ENCODE measurements at regions not wholly inside any gene's neighbourhood (a gene's known extent, or its start where the extent isn't known, plus 50 kb on each side); places are given as distances from the start of the nearest gene placed in this dataset.

GRCh38 chr2:115904516-115904915 lies 1462.1 kb downstream of the DPP10 start:
- H3K4me1 Mint-ChIP-seq = no peaks in the 10 kb centered on the region
- peaks cover 13 to 37% (median 15%) of the 10 kb centered on the region in 3 donors for H3K9me3 Mint-ChIP-seq
- peaks cover 3% of the 10 kb centered on the region for H3K9me3 ChIP-seq
- H3K4me3 Mint-ChIP-seq = no peak overlapping the region
- no peak overlapping the region for H3K27ac Mint-ChIP-seq
- POLR2A ChIA-PET = no interaction called here
- no peaks in the 10 kb centered on the region for H3K36me3 ChIP-seq (ENCODE audit: control insufficient read depth in 2 of 2, extremely low read depth in 1 of 2, insufficient read depth in 1 of 2, low read length in 1 of 2)
- DNase-seq = no peak
- no peak for ATAC-seq (replicated peaks in 1 of 4)
- no CpG with 5 or more reads among the region's 1 CpG for WGBS (ENCODE audit: insufficient coverage)
- CTCF ChIA-PET = no interaction called here
- H3K4me3 ChIP-seq (ENCODE audit: control insufficient read depth in 1 of 2, extremely low read depth in 1 of 2, low read length in 1 of 2) = no peak overlapping the region
- no peak overlapping the region for H3K27ac ChIP-seq (ENCODE audit: low read length)
- no peaks in the 10 kb centered on the region for H3K27me3 Mint-ChIP-seq
- no peaks in the 10 kb centered on the region for H3K27me3 ChIP-seq (replicated peaks in 1 of 2; ENCODE audit: control insufficient read depth in 2 of 2, extremely low read depth in 1 of 2, insufficient read depth in 2 of 2, low read length in 1 of 2)
- no peaks in the 10 kb centered on the region for H3K36me3 Mint-ChIP-seq
- H3K4me1 ChIP-seq (ENCODE audit: control insufficient read depth in 1 of 2, extremely low read depth in 1 of 2, insufficient read depth in 2 of 2, low read length in 2 of 2) = no peaks in the 10 kb centered on the region

- H3K4me1 Mint-ChIP-seq = no peaks in the 10 kb centered on the region
- Histone ChIP-seq H3K4me3 (ENCODE audit: control insufficient read depth in 1 of 2, extremely low read depth in 1 of 2, low read length in 1 of 2) (no peak overlapping the region), H3K4me1 (ENCODE audit: control insufficient read depth in 1 of 2, extremely low read depth in 1 of 2, insufficient read depth in 2 of 2, low read length in 2 of 2) (no peaks in the 10 kb centered on the region), H3K36me3 (ENCODE audit: control insufficient read depth in 2 of 2, extremely low read depth in 1 of 2, insufficient read depth in 1 of 2, low read length in 1 of 2) (no peaks in the 10 kb centered on the region), H3K27ac (ENCODE audit: low read length) (no peak overlapping the region), H3K9me3 (no peaks in the 10 kb centered on the region), H3K27me3 (replicated peaks in 1 of 2; ENCODE audit: control insufficient read depth in 2 of 2, extremely low read depth in 1 of 2, insufficient read depth in 2 of 2, low read length in 1 of 2) (no peaks in the 10 kb centered on the region)
- POLR2A ChIA-PET = no interaction called here
- no peak overlapping the region for H3K4me3 Mint-ChIP-seq
- DNase-seq = no peak
- CTCF ChIA-PET = no interaction called here
- H3K27me3 Mint-ChIP-seq = no peaks in the 10 kb centered on the region
- ATAC-seq (replicated peaks in 1 of 4) = no peak
- WGBS (ENCODE audit: insufficient coverage) = 31% methylated on average over 2 of the region's 2 CpGs
- no peaks in the 10 kb centered on the region for H3K36me3 Mint-ChIP-seq
- H3K9me3 Mint-ChIP-seq = peaks cover 18 to 32% (median 19%) of the 10 kb centered on the region in 3 donors
- no peak overlapping the region for H3K27ac Mint-ChIP-seq
Observed at GRCh38 chr2:115908731-115909130, 1466.3 kb downstream of the DPP10 start.

- H3K36me3 ChIP-seq (ENCODE audit: control insufficient read depth in 2 of 2, extremely low read depth in 1 of 2, insufficient read depth in 1 of 2, low read length in 1 of 2) = no peaks in the 10 kb centered on the region
- H3K9me3 Mint-ChIP-seq = peaks cover 9 to 26% (median 11%) of the 10 kb centered on the region in 3 donors
Observed at GRCh38 chr2:115910270-115910669, 1467.8 kb downstream of the DPP10 start.

GRCh38 chr2:115913921-115914320 lies 1471.5 kb downstream of the DPP10 start:
- H3K4me1 Mint-ChIP-seq = no peaks in the 10 kb centered on the region
- POLR2A ChIA-PET = no interaction called here
- CTCF ChIA-PET = no interaction called here
- H3K9me3 ChIP-seq = no peaks in the 10 kb centered on the region
- H3K36me3 ChIP-seq (ENCODE audit: control insufficient read depth in 2 of 2, extremely low read depth in 1 of 2, insufficient read depth in 1 of 2, low read length in 1 of 2) = no peaks in the 10 kb centered on the region
- ATAC-seq (replicated peaks in 1 of 4) (no peak), DNase-seq (no peak)
- H3K27me3 Mint-ChIP-seq = no peaks in the 10 kb centered on the region
- no peak overlapping the region for H3K27ac Mint-ChIP-seq
- no peak overlapping the region for H3K4me3 Mint-ChIP-seq
- peaks cover 7 to 33% (median 16%) of the 10 kb centered on the region in 3 donors for H3K9me3 Mint-ChIP-seq
- no peaks in the 10 kb centered on the region for H3K4me1 ChIP-seq (ENCODE audit: control insufficient read depth in 1 of 2, extremely low read depth in 1 of 2, insufficient read depth in 2 of 2, low read length in 2 of 2)
- H3K36me3 Mint-ChIP-seq = no peaks in the 10 kb centered on the region
- 80% methylated on average over 1 of the region's 5 CpGs for WGBS (ENCODE audit: insufficient coverage)
- no peak overlapping the region for H3K27ac ChIP-seq (ENCODE audit: low read length)
- no peaks in the 10 kb centered on the region for H3K27me3 ChIP-seq (replicated peaks in 1 of 2; ENCODE audit: control insufficient read depth in 2 of 2, extremely low read depth in 1 of 2, insufficient read depth in 2 of 2, low read length in 1 of 2)
- no peak overlapping the region for H3K4me3 ChIP-seq (ENCODE audit: control insufficient read depth in 1 of 2, extremely low read depth in 1 of 2, low read length in 1 of 2)

More at GRCh38 chr2:115910270-115910669, 1467.8 kb downstream of the DPP10 start:
- ChIA-PET POLR2A (no interaction called here), CTCF (no interaction called here)
- Mint-ChIP-seq H3K4me3 (no peak overlapping the region), H3K27me3 (no peaks in the 10 kb centered on the region), H3K27ac (no peak overlapping the region), H3K36me3 (no peaks in the 10 kb centered on the region), H3K4me1 (no peaks in the 10 kb centered on the region)
- DNase-seq (no peak), ATAC-seq (replicated peaks in 1 of 4) (no peak)
- Histone ChIP-seq H3K27ac (ENCODE audit: low read length) (no peak overlapping the region), H3K4me3 (ENCODE audit: control insufficient read depth in 1 of 2, extremely low read depth in 1 of 2, low read length in 1 of 2) (no peak overlapping the region), H3K27me3 (replicated peaks in 1 of 2; ENCODE audit: control insufficient read depth in 2 of 2, extremely low read depth in 1 of 2, insufficient read depth in 2 of 2, low read length in 1 of 2) (no peaks in the 10 kb centered on the region), H3K9me3 (no peaks in the 10 kb centered on the region), H3K4me1 (ENCODE audit: control insufficient read depth in 1 of 2, extremely low read depth in 1 of 2, insufficient read depth in 2 of 2, low read length in 2 of 2) (no peaks in the 10 kb centered on the region)
- 80% methylated on average over 4 of the region's 6 CpGs for WGBS (ENCODE audit: insufficient coverage)

GRCh38 chr2:115921541-115921940 lies 1479.1 kb downstream of the DPP10 start:
- Mint-ChIP-seq H3K27ac (no peak overlapping the region), H3K36me3 (no peaks in the 10 kb centered on the region), H3K9me3 (peaks cover 22 to 35% (median 28%) of the 10 kb centered on the region in 3 donors), H3K4me3 (no peak overlapping the region), H3K4me1 (no peaks in the 10 kb centered on the region), H3K27me3 (no peaks in the 10 kb centered on the region)
- ATAC-seq (replicated peaks in 1 of 4) (no peak), DNase-seq (no peak)
- no peaks in the 10 kb centered on the region for H3K27me3 ChIP-seq (replicated peaks in 1 of 2; ENCODE audit: control insufficient read depth in 2 of 2, extremely low read depth in 1 of 2, insufficient read depth in 2 of 2, low read length in 1 of 2)
- ChIA-PET POLR2A (no interaction called here), CTCF (interaction anchor here in 1 of 2 donors (0.6 kb wide), 1 partner anchor 23 kb away, joined by 3 read pairs; no protein-coding TSS in a partner anchor)
- H3K27ac ChIP-seq (ENCODE audit: low read length) = no peak overlapping the region
- no peaks in the 10 kb centered on the region for H3K36me3 ChIP-seq (ENCODE audit: control insufficient read depth in 2 of 2, extremely low read depth in 1 of 2, insufficient read depth in 1 of 2, low read length in 1 of 2)
- no peak overlapping the region for H3K4me3 ChIP-seq (ENCODE audit: control insufficient read depth in 1 of 2, extremely low read depth in 1 of 2, low read length in 1 of 2)
- H3K4me1 ChIP-seq (ENCODE audit: control insufficient read depth in 1 of 2, extremely low read depth in 1 of 2, insufficient read depth in 2 of 2, low read length in 2 of 2) = no peaks in the 10 kb centered on the region
- WGBS (ENCODE audit: insufficient coverage) = 40% methylated on average over 1 of the region's 2 CpGs
- H3K9me3 ChIP-seq = no peaks in the 10 kb centered on the region

- ChIA-PET POLR2A (interaction anchor here in 1 of 2 donors (0.6 kb wide), 1 partner anchor 823 kb away, joined by 6 read pairs; no protein-coding TSS in a partner anchor), CTCF (no interaction called here)
- Mint-ChIP-seq H3K9me3 (peaks cover 9 to 24% (median 24%) of the 10 kb centered on the region in 3 donors), H3K27ac (no peak overlapping the region), H3K36me3 (no peaks in the 10 kb centered on the region), H3K4me1 (no peaks in the 10 kb centered on the region), H3K27me3 (no peaks in the 10 kb centered on the region), H3K4me3 (no peak overlapping the region)
- ATAC-seq (replicated peaks in 1 of 4) (no peak), DNase-seq (no peak)
- H3K36me3 ChIP-seq (ENCODE audit: control insufficient read depth in 2 of 2, extremely low read depth in 1 of 2, insufficient read depth in 1 of 2, low read length in 1 of 2) = no peaks in the 10 kb centered on the region
- no CpG with 5 or more reads among the region's 3 CpGs for WGBS (ENCODE audit: insufficient coverage)
- no peaks in the 10 kb centered on the region for H3K27me3 ChIP-seq (replicated peaks in 1 of 2; ENCODE audit: control insufficient read depth in 2 of 2, extremely low read depth in 1 of 2, insufficient read depth in 2 of 2, low read length in 1 of 2)
- no peak overlapping the region for H3K4me3 ChIP-seq (ENCODE audit: control insufficient read depth in 1 of 2, extremely low read depth in 1 of 2, low read length in 1 of 2)
- H3K27ac ChIP-seq (ENCODE audit: low read length) = no peak overlapping the region
- H3K9me3 ChIP-seq = peaks cover 3% of the 10 kb centered on the region
- no peaks in the 10 kb centered on the region for H3K4me1 ChIP-seq (ENCODE audit: control insufficient read depth in 1 of 2, extremely low read depth in 1 of 2, insufficient read depth in 2 of 2, low read length in 2 of 2)
Observed at GRCh38 chr2:115939902-115940301, 1497.5 kb downstream of the DPP10 start.

GRCh38 chr2:115942800-115943199 lies 1500.4 kb downstream of the DPP10 start:
- ChIA-PET CTCF (interaction anchor here in 1 of 2 donors (0.7 kb wide), 1 partner anchor 37 kb away, joined by 3 read pairs; no protein-coding TSS in a partner anchor), POLR2A (no interaction called here)
- no peaks in the 10 kb centered on the region for H3K4me1 ChIP-seq (ENCODE audit: control insufficient read depth in 1 of 2, extremely low read depth in 1 of 2, insufficient read depth in 2 of 2, low read length in 2 of 2)
- ATAC-seq (replicated peaks in 1 of 4) (no peak), DNase-seq (no peak)
- WGBS (ENCODE audit: insufficient coverage) = 100% methylated on average over 1 of the region's 5 CpGs
- no peaks in the 10 kb centered on the region for H3K4me1 Mint-ChIP-seq
- no peaks in the 10 kb centered on the region for H3K27me3 Mint-ChIP-seq
- no peak overlapping the region for H3K27ac ChIP-seq (ENCODE audit: low read length)
- no peaks in the 10 kb centered on the region for H3K36me3 ChIP-seq (ENCODE audit: control insufficient read depth in 2 of 2, extremely low read depth in 1 of 2, insufficient read depth in 1 of 2, low read length in 1 of 2)
- no peaks in the 10 kb centered on the region for H3K27me3 ChIP-seq (replicated peaks in 1 of 2; ENCODE audit: control insufficient read depth in 2 of 2, extremely low read depth in 1 of 2, insufficient read depth in 2 of 2, low read length in 1 of 2)
- H3K4me3 ChIP-seq (ENCODE audit: control insufficient read depth in 1 of 2, extremely low read depth in 1 of 2, low read length in 1 of 2) = no peak overlapping the region
- no peak overlapping the region for H3K4me3 Mint-ChIP-seq
- H3K27ac Mint-ChIP-seq = no peak overlapping the region
- no peaks in the 10 kb centered on the region for H3K36me3 Mint-ChIP-seq
- H3K9me3 ChIP-seq = peaks cover 3% of the 10 kb centered on the region
- peaks cover 9 to 24% (median 21%) of the 10 kb centered on the region in 3 donors for H3K9me3 Mint-ChIP-seq
